ENCODE measurements at regions not wholly inside any gene's neighbourhood (a gene's known extent, or its start where the extent isn't known, plus 50 kb on each side); places are given as distances from the start of the nearest gene placed in this dataset.

GRCh38 chr5:54704825-54705224 is 187.3 kb downstream of the SNX18 start:
- no peak for TF ChIP-seq CTCF (IDR thresholded peaks at IDR 0.05; ENCODE audit: insufficient read depth in 1 of 2, low read depth in 1 of 2, low read length in 1 of 2, severe bottlenecking in 1 of 2, unreplicated experiment in 1 of 2)
- POLR2A ChIA-PET, result no interaction called here
- Mint-ChIP-seq H3K27me3 (ENCODE audit: insufficient read depth, unreplicated experiment) (peaks cover 15% of the 10 kb centered on the region), H3K4me1 (ENCODE audit: low read depth, unreplicated experiment) (no peaks in the 10 kb centered on the region), H3K36me3 (ENCODE audit: insufficient read depth, unreplicated experiment) (no peaks in the 10 kb centered on the region), H3K27ac (ENCODE audit: unreplicated experiment) (no peak overlapping the region), H3K9me3 (ENCODE audit: unreplicated experiment) (no peaks in the 10 kb centered on the region), H3K4me3 (ENCODE audit: unreplicated experiment) (no peak overlapping the region)
- H3K27me3 ChIP-seq (replicated peaks; ENCODE audit: control insufficient read depth, insufficient read depth, low read length), result no peaks in the 10 kb centered on the region
- H3K4me1 ChIP-seq, result no peaks in the 10 kb centered on the region
- H3K9me3 ChIP-seq, result 0 out of 2 replicates have a peak, but pooled peaks cover 3% of the 10 kb centered on the region
- DNase-seq, result no peak
- CTCF ChIA-PET, result no interaction called here
- intact Hi-C loops (cut with micrococcal nuclease; ENCODE audit: unreplicated experiment), result no loop called here
- no peaks in the 10 kb centered on the region for H3K36me3 ChIP-seq (ENCODE audit: control insufficient read depth, insufficient read depth, low read length)
- no peak overlapping the region for H3K4me3 ChIP-seq (ENCODE audit: low read depth, low read length)
- no TSS peak for BruUV-seq (replicated peaks)

GRCh38 chr5:54704333-54704732 is 186.8 kb downstream of the SNX18 start:
- no peak overlapping the region for H3K4me3 Mint-ChIP-seq (ENCODE audit: unreplicated experiment)
- no peak for DNase-seq
- TF ChIP-seq CTCF (IDR thresholded peaks at IDR 0.05; ENCODE audit: insufficient read depth in 1 of 2, low read depth in 1 of 2, low read length in 1 of 2, severe bottlenecking in 1 of 2, unreplicated experiment in 1 of 2), result no peak
- Histone ChIP-seq H3K36me3 (ENCODE audit: control insufficient read depth, insufficient read depth, low read length) (no peaks in the 10 kb centered on the region), H3K4me1 (no peaks in the 10 kb centered on the region), H3K27me3 (replicated peaks; ENCODE audit: control insufficient read depth, insufficient read depth, low read length) (no peaks in the 10 kb centered on the region), H3K9me3 (0 out of 2 replicates have a peak, but pooled peaks cover 2% of the 10 kb centered on the region), H3K4me3 (ENCODE audit: low read depth, low read length) (no peak overlapping the region)
- H3K9me3 Mint-ChIP-seq (ENCODE audit: unreplicated experiment), result no peaks in the 10 kb centered on the region
- no peak overlapping the region for H3K27ac Mint-ChIP-seq (ENCODE audit: unreplicated experiment)
- POLR2A ChIA-PET, result no interaction called here
- peaks cover 11% of the 10 kb centered on the region for H3K27me3 Mint-ChIP-seq (ENCODE audit: insufficient read depth, unreplicated experiment)
- CTCF ChIA-PET, result interaction anchor here (0.8 kb wide), 1 partner anchor 140 kb away, joined by 3 read pairs; no protein-coding TSS in a partner anchor
- no TSS peak for BruUV-seq (replicated peaks)
- intact Hi-C loops (cut with micrococcal nuclease; ENCODE audit: unreplicated experiment), result no loop called here
- H3K4me1 Mint-ChIP-seq (ENCODE audit: low read depth, unreplicated experiment), result no peaks in the 10 kb centered on the region
- H3K36me3 Mint-ChIP-seq (ENCODE audit: insufficient read depth, unreplicated experiment), result no peaks in the 10 kb centered on the region

GRCh38 chr5:54703565-54704255 is 186.2 kb downstream of the SNX18 start:
- ChIA-PET POLR2A (no interaction called here), CTCF (interaction anchor here (0.8 kb wide), 1 partner anchor 141 kb away, joined by 3 read pairs; no protein-coding TSS in a partner anchor)
- Mint-ChIP-seq H3K4me3 (ENCODE audit: unreplicated experiment) (no peak overlapping the region), H3K9me3 (ENCODE audit: unreplicated experiment) (no peaks in the 10 kb centered on the region), H3K27ac (ENCODE audit: unreplicated experiment) (no peak overlapping the region), H3K36me3 (ENCODE audit: insufficient read depth, unreplicated experiment) (no peaks in the 10 kb centered on the region), H3K27me3 (ENCODE audit: insufficient read depth, unreplicated experiment) (peaks cover 10% of the 10 kb centered on the region), H3K4me1 (ENCODE audit: low read depth, unreplicated experiment) (no peaks in the 10 kb centered on the region)
- intact Hi-C loops (cut with micrococcal nuclease; ENCODE audit: unreplicated experiment), result no loop called here
- H3K9me3 ChIP-seq, result no peaks in the 10 kb centered on the region
- no peak overlapping the region for H3K4me3 ChIP-seq (ENCODE audit: low read depth, low read length)
- no peak for DNase-seq
- H3K4me1 ChIP-seq, result no peaks in the 10 kb centered on the region
- H3K27me3 ChIP-seq (replicated peaks; ENCODE audit: control insufficient read depth, insufficient read depth, low read length), result no peaks in the 10 kb centered on the region
- no peak for TF ChIP-seq CTCF (IDR thresholded peaks at IDR 0.05; ENCODE audit: insufficient read depth in 1 of 2, low read depth in 1 of 2, low read length in 1 of 2, severe bottlenecking in 1 of 2, unreplicated experiment in 1 of 2)
- no peaks in the 10 kb centered on the region for H3K36me3 ChIP-seq (ENCODE audit: control insufficient read depth, insufficient read depth, low read length)
- BruUV-seq (replicated peaks), result no TSS peak
